Thymus (tissue), 11 donors: ENCODE measurements at regions not wholly inside any gene's neighbourhood (a gene's known extent, or its start where the extent isn't known, plus 50 kb on each side); places are given as distances from the start of the nearest gene placed in this dataset.
"Not testable (repeated sequence)": the region's sequence is repeated elsewhere in the genome, so short reads cannot be mapped to it uniquely, and the experiment has no call there.

ENCODE experiments used
- DNase-seq, 9 donors: peaks; one replicate each; pipeline ENCODE4 v3.0.0-alpha.2; 2013; ENCODE audit warnings: low spot score in 9 of 9, low read depth in 6 of 9, missing footprints in 1 of 9
- H3K27ac ChIP-seq, 2 donors: one replicate each; pipeline ENCODE4 v1.5.1; 2013; ENCODE audit warnings: control low read depth in 1 of 2, low read depth in 1 of 2, low read length in 1 of 2, mild to moderate bottlenecking in 1 of 2, moderate library complexity in 1 of 2
- H3K27me3 ChIP-seq, 2 donors: one replicate each; pipeline ENCODE4 v1.5.1; 2013; ENCODE audit warnings: low read length in 1 of 2; ENCODE audit not compliant: control insufficient read depth in 2 of 2, insufficient read depth in 1 of 2
- H3K36me3 ChIP-seq, 2 donors: one replicate each; pipeline ENCODE4 v1.5.1; 2013; ENCODE audit warnings: low read length in 1 of 2, mild to moderate bottlenecking in 1 of 2, moderate library complexity in 1 of 2; ENCODE audit not compliant: control insufficient read depth in 2 of 2, insufficient read depth in 2 of 2
- H3K4me1 ChIP-seq, 2 donors: one replicate each; pipeline ENCODE4 v1.5.1; 2013; ENCODE audit warnings: low read length in 2 of 2; ENCODE audit not compliant: control insufficient read depth in 2 of 2, insufficient read depth in 2 of 2
- H3K4me3 ChIP-seq, 2 donors: one replicate each; pipeline ENCODE4 v1.5.1; 2013; ENCODE audit warnings: low read length in 2 of 2, control low read depth in 1 of 2, mild to moderate bottlenecking in 1 of 2
- H3K9me3 ChIP-seq, 2 donors: one replicate each; pipeline ENCODE4 v1.5.1; 2013; ENCODE audit warnings: low read length in 1 of 2, mild to moderate bottlenecking in 1 of 2; ENCODE audit not compliant: control insufficient read depth in 2 of 2, insufficient read depth in 1 of 2
- WGBS: extraction: QIAGEN DNeasy Blood & Tissue Kit; methylation state at CpG from one replicate; pipeline ENCODE4 v1.1.7; 2013; 5-methylcytosine and 5-hydroxymethylcytosine counted together
- donor health status: healthy.

DNA sequence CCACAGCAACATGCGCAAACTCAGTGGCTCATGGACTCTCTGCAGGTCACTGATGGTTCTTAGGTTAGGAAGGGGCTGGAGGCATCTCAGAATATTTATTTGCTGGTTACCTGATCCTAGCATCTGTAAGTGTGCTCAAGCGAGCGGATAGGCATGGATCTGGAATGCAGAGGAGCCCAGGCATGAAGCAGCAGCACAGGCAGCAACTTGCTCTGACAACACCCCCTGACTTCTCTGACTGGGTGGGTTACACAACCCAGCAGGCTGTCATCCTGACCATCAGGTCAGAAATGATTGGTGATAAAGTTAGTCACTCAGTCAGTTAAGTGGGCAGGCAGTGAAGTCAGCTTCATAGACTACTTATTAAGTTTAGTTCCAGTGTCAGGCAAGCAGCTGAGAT, 50.4 kb upstream of the CTSV start:
- not testable (repeated sequence) for H3K27me3 ChIP-seq, DNase-seq, H3K36me3 ChIP-seq, H3K4me3 ChIP-seq, H3K4me1 ChIP-seq, H3K9me3 ChIP-seq, H3K27ac ChIP-seq
- 89% methylated on average over 3 of the region's 3 CpGs for WGBS
